HEK293 (cell line): ENCODE measurements at regions not wholly inside any gene's neighbourhood (a gene's known extent, or its start where the extent isn't known, plus 50 kb on each side); places are given as distances from the start of the nearest gene placed in this dataset.

Source experiments
- CTCF ChIP-seq: fragments of 450-650 bp; formaldehyde crosslinking; IDR thresholded peaks from 2 replicates; pipeline ENCODE4 v1.5.1; 2016; ENCODE audit warnings: missing biosample characterization, missing genetic modification characterization
- HOXD13 ChIP-seq: sonication (generic); formaldehyde crosslinking; IDR thresholded peaks from 2 replicates; pipeline ENCODE4 v1.8.0; 2022; ENCODE audit warnings: missing genetic modification reagents, borderline replicate concordance
- KLF10 ChIP-seq: fragments of 450-650 bp; IDR thresholded peaks from 2 replicates; pipeline ENCODE4 v1.5.1; 2018; ENCODE audit warnings: missing biosample characterization, mild to moderate bottlenecking, missing genetic modification characterization
- MEIS1 ChIP-seq: sonication (generic); formaldehyde crosslinking; IDR thresholded peaks from 2 replicates; pipeline ENCODE4 v1.8.1; 2022; ENCODE audit warnings: missing genetic modification reagents, mild to moderate bottlenecking, borderline replicate concordance
- ZNF121 ChIP-seq: fragments of 450-650 bp; formaldehyde crosslinking; IDR thresholded peaks from 2 replicates; pipeline ENCODE4 v1.5.1; 2016; ENCODE audit warnings: missing biosample characterization, missing genetic modification characterization
- ZNF404 ChIP-seq: fragments of 450-650 bp; formaldehyde crosslinking; IDR thresholded peaks from 2 replicates; pipeline ENCODE4 v1.5.1; 2017; ENCODE audit warnings: missing biosample characterization, missing genetic modification characterization
- ZNF488 ChIP-seq: fragments of 450-650 bp; formaldehyde crosslinking; IDR thresholded peaks from 2 replicates; pipeline ENCODE4 v1.5.1; 2016; ENCODE audit warnings: missing biosample characterization, missing genetic modification characterization
- ZNF530 ChIP-seq: fragments of 450-650 bp; formaldehyde crosslinking; IDR thresholded peaks from 2 replicates; pipeline ENCODE4 v1.5.1; 2016; ENCODE audit warnings: low read depth, missing biosample characterization, missing genetic modification characterization
- ZNF549 ChIP-seq: fragments of 450-650 bp; IDR thresholded peaks from 2 replicates; pipeline ENCODE4 v1.5.1; 2018; ENCODE audit warnings: missing biosample characterization, missing genetic modification characterization, mild to moderate bottlenecking, inconsistent platforms, moderate library complexity
- ZNF660 ChIP-seq: fragments of 450-650 bp; IDR thresholded peaks from 2 replicates; pipeline ENCODE4 v1.5.1; 2018; ENCODE audit warnings: missing biosample characterization, mild to moderate bottlenecking, missing genetic modification characterization
- ZNF677 ChIP-seq: fragments of 450-650 bp; IDR thresholded peaks from 2 replicates; pipeline ENCODE4 v1.5.0; 2018; ENCODE audit warnings: missing biosample characterization, mild to moderate bottlenecking, missing genetic modification characterization, moderate library complexity

- TF ChIP-seq ZNF404 (no peak), CTCF (tag by site-specific recombination) (no peak), HOXD13 (CRISPR knock-in tag) (no peak), ZNF530 (tag by site-specific recombination) (no peak), ZNF660 (no peak), ZNF488 (tag by site-specific recombination) (no peak), MEIS1 (CRISPR knock-in tag) (no peak), KLF10 (tag by site-specific recombination) (no peak), ZNF549 (tag by site-specific recombination) (no peak), ZNF121 (tag by site-specific recombination) (no peak), ZNF677 (tag by site-specific recombination) (no peak)
These were observed 54.0 kb upstream of the CDKN3 start for GRCh38 chr14:54342806-54343205.
